NT2/D1 (cell line): ENCODE measurements at regions not wholly inside any gene's neighbourhood (a gene's known extent, or its start where the extent isn't known, plus 50 kb on each side); places are given as distances from the start of the nearest gene placed in this dataset.

Experiments
- YY1 ChIP-seq: IDR thresholded peaks from 2 replicates; pipeline ENCODE4 v1.6.1; 2011; ENCODE audit not compliant: insufficient read length, insufficient read depth
- ZNF274 ChIP-seq: IDR thresholded peaks from 2 replicates; pipeline ENCODE4 v1.6.1; 2011; ENCODE audit warnings: mild to moderate bottlenecking, low read depth, low read length

DNA sequence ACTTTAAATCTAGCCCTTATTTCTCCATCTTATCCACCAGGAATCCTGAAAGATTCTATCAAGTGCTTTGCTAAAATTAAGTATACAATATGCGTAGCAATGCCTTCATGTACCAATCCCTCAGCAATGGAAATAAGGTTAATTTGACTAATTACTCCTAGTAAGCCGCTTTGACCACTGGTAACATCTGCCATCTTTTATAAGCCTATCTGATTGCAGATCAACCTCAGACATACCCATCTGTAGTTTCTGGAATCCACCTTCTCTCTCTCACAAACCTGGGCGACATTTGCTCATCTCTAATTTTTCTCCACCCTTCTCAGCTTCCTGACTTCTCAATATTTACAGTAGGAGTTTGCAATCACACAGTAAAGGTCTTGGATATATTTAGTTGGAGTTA, 138.8 kb upstream of the CRHR1 start:
- TF ChIP-seq ZNF274 (no peak), YY1 (no peak)
